Mesendoderm (in vitro differentiated cells): ENCODE measurements at regions not wholly inside any gene's neighbourhood (a gene's known extent, or its start where the extent isn't known, plus 50 kb on each side); places are given as distances from the start of the nearest gene placed in this dataset.

Source experiments
- DNase-seq: peaks from one replicate; pipeline ENCODE4 v3.0.0; 2013
- H2AK5ac ChIP-seq: 2 replicates; pipeline ENCODE4 v1.6.1; 2013; ENCODE audit warnings: low read length, inconsistent platforms
- H2BK120ac ChIP-seq: 2 replicates; pipeline ENCODE4 v1.6.1; 2013; ENCODE audit warnings: low read depth, mild to moderate bottlenecking, low read length, moderate library complexity, mixed read lengths
- H2BK15ac ChIP-seq: replicated peaks from 2 replicates; pipeline ENCODE4 v1.6.1; 2013; ENCODE audit warnings: low read depth, mild to moderate bottlenecking, moderate library complexity
- H2BK5ac ChIP-seq: 2 replicates; pipeline ENCODE4 v1.6.1; 2013; ENCODE audit warnings: low read length, inconsistent platforms
- H3K18ac ChIP-seq: 2 replicates; pipeline ENCODE4 v1.6.1; 2013; ENCODE audit warnings: mild to moderate bottlenecking, low read length, mixed read lengths
- H3K23ac ChIP-seq: one replicate; pipeline ENCODE4 v1.6.1; 2013; ENCODE audit warnings: low read length
- H3K27ac ChIP-seq: 2 replicates; pipeline ENCODE4 v1.5.1; 2013; ENCODE audit warnings: low read depth, mild to moderate bottlenecking, inconsistent platforms, low read length, moderate library complexity
- H3K27me3 ChIP-seq: 2 replicates; pipeline ENCODE4 v1.6.1; 2013; ENCODE audit warnings: low read length, control low read depth, mild to moderate bottlenecking, inconsistent platforms; ENCODE audit not compliant: insufficient read depth, poor library complexity
- H3K36me3 ChIP-seq: 2 replicates; pipeline ENCODE4 v1.6.1; 2013; ENCODE audit warnings: low read length, inconsistent platforms; ENCODE audit not compliant: control insufficient read depth, insufficient read depth
- H3K4ac ChIP-seq: one replicate; pipeline ENCODE4 v1.6.1; 2013; ENCODE audit warnings: low read depth, mild to moderate bottlenecking, low read length, moderate library complexity
- H3K4me1 ChIP-seq: 2 replicates; pipeline ENCODE4 v1.6.1; 2013; ENCODE audit warnings: low read depth, low read length, inconsistent platforms; ENCODE audit not compliant: control insufficient read depth
- H3K4me2 ChIP-seq: 2 replicates; pipeline ENCODE4 v1.6.1; 2013; ENCODE audit warnings: low read length
- H3K4me3 ChIP-seq: 2 replicates; pipeline ENCODE4 v1.5.1; 2013; ENCODE audit warnings: mild to moderate bottlenecking, low read length
- H3K56ac ChIP-seq: one replicate; pipeline ENCODE4 v1.6.1; 2013; ENCODE audit warnings: low read length
- H3K79me1 ChIP-seq: 2 replicates; pipeline ENCODE4 v1.6.1; 2013; ENCODE audit warnings: low read length, inconsistent platforms
- H3K79me2 ChIP-seq: 2 replicates; pipeline ENCODE4 v1.6.1; 2013; ENCODE audit warnings: mild to moderate bottlenecking, low read length; ENCODE audit not compliant: control insufficient read depth, insufficient read depth
- H3K9ac ChIP-seq: 2 replicates; pipeline ENCODE4 v1.6.1; 2013; ENCODE audit warnings: low read length, inconsistent platforms
- H4K5ac ChIP-seq: one replicate; pipeline ENCODE4 v1.6.1; 2013; ENCODE audit warnings: low read length
- H4K8ac ChIP-seq: one replicate; pipeline ENCODE4 v1.6.1; 2013; ENCODE audit warnings: low read depth, mild to moderate bottlenecking, control low read depth, low read length, moderate library complexity
- WGBS: extraction: QIAGEN DNeasy Blood & Tissue Kit; methylation state at CpG from one replicate; pipeline ENCODE4 v1.1.7; 2013; ENCODE audit warnings: low lambda C conversion rate, missing lambda C conversion rate; ENCODE audit not compliant: insufficient coverage; ENCODE audit errors: extremely low coverage; 5-methylcytosine and 5-hydroxymethylcytosine counted together

DNA sequence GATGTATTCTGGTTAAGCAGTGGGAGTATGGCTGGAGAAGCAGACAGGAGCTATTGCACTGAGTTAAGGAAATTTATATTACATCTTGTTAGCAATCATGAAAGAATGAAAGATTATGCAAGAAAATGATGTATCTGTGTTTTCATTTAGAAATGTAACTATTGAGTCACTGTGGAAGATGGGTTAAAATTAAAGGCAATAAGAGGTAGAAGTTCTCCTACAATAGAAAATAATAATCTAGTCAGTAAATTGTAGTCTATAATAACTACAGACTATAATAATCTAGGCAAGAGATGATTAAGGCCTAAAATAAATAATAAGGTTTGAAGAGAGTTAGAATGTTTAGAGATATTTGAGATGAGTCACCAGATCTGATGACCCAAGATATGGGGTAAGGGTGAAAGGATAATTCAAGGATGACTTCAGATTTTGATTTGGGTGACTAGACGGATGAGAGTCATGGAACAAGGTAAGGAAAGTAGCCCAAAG lies 371.9 kb upstream of the KCNH7 start:
- H3K79me2 ChIP-seq, result no peaks in the 10 kb centered on the region

DNA sequence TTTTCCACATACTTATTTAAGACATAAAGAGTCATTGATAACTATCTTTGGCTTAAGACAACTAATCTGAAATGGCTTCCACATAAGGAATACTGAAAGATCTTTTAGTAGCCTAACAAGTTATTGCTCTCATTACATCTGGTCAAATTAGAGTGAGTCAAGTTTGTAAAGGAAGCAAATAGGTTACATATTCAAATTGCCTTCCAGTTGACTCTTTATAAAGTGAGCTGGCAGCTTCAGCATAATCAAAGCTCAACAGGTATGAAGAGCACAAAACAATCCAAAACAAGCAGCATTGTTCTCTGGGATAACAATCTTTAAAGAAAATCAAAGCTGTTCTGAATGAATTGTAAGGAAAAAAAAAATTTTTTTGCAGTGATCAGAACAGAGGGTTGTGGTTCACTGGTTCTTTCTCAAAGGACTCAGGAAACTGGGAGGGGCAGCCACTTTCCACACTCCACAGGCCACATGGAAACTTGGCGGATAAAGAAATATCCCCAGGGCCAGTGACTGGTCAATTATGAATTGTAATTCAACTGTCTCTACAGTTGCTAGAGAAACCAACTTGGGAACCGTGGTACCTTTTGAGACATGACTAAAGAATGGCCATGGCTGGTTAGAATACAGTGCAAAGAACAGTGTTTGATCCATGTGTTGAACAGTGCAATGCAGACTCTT lies 369.3 kb upstream of the KCNH7 start:
- Histone ChIP-seq H2AK5ac (no peak overlapping the region), H3K4me1 (no peaks in the 10 kb centered on the region), H3K4ac (no peak overlapping the region), H3K56ac (no peak overlapping the region), H3K36me3 (no peaks in the 10 kb centered on the region), H4K5ac (no peak overlapping the region), H3K27me3 (no peaks in the 10 kb centered on the region), H2BK5ac (no peak overlapping the region), H2BK15ac (no peak overlapping the region), H3K18ac (no peak overlapping the region), H3K79me1 (no peaks in the 10 kb centered on the region), H2BK120ac (no peak overlapping the region), H4K8ac (no peak overlapping the region), H3K79me2 (no peaks in the 10 kb centered on the region), H3K23ac (no peak overlapping the region), H3K4me2 (no peak overlapping the region), H3K4me3 (no peak overlapping the region), H3K9ac (no peak overlapping the region), H3K27ac (no peak overlapping the region)
- WGBS, result no CpG with 5 or more reads among the region's 2 CpGs
- DNase-seq, result no peak

More for the DNA sequence above, 371.9 kb upstream of the KCNH7 start:
- Histone ChIP-seq H2BK120ac (no peak overlapping the region), H3K36me3 (no peaks in the 10 kb centered on the region), H3K56ac (no peak overlapping the region), H3K4me3 (no peak overlapping the region), H4K8ac (no peak overlapping the region), H3K23ac (no peak overlapping the region), H3K18ac (no peak overlapping the region), H4K5ac (no peak overlapping the region), H3K27ac (no peak overlapping the region), H3K27me3 (no peaks in the 10 kb centered on the region), H2BK15ac (no peak overlapping the region), H3K9ac (no peak overlapping the region), H2BK5ac (no peak overlapping the region), H3K4me2 (no peak overlapping the region), H3K79me1 (no peaks in the 10 kb centered on the region), H3K4ac (no peak overlapping the region), H3K4me1 (no peaks in the 10 kb centered on the region), H2AK5ac (no peak overlapping the region)
- no CpG with 5 or more reads among the region's 1 CpG for WGBS
- DNase-seq, result no peak

DNA sequence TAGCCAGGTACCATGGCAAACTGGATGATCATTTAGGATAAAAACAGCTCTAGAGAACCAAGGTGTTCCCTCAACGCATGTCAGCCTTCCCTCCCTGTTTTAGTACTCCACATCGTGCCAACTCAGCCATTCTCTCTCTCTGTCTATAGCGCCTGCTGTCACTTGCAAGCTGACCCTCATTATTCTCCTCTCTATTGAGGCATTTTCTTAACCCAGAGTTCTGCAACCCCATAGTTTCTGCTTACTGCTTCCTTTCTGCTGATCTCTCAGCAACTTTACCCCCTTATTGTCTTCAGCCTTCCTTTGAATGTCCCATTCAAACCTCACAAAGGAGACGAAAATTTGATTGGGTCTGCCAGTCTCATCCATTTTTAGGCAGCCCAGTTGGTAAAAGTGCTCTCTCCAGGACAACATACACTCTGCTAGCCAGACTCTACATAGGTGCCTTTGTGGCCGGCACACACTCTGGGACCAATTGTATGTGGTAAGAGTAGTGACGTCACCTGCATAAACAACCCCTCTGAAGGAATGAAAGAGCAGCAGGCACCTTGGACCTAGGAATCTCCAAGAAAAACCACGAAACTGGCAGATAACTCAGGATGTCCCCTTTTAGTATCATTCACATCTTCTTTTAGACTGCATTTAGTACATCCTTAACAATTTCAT lies 367.2 kb upstream of the KCNH7 start:
- no peaks in the 10 kb centered on the region for H3K27me3 ChIP-seq
- no peaks in the 10 kb centered on the region for H3K4me1 ChIP-seq
- H3K79me1 ChIP-seq, result no peaks in the 10 kb centered on the region
- H3K36me3 ChIP-seq, result no peaks in the 10 kb centered on the region
- no peaks in the 10 kb centered on the region for H3K79me2 ChIP-seq
- no peak overlapping the region for H2BK5ac ChIP-seq
- H4K8ac ChIP-seq, result no peak overlapping the region
- no peak overlapping the region for H2AK5ac ChIP-seq
- no peak overlapping the region for H2BK120ac ChIP-seq
- H3K23ac ChIP-seq, result no peak overlapping the region
- H3K56ac ChIP-seq, result no peak overlapping the region
- H3K18ac ChIP-seq, result no peak overlapping the region
- no peak for DNase-seq
- no peak overlapping the region for H3K4me3 ChIP-seq
- no peak overlapping the region for H3K27ac ChIP-seq
- H4K5ac ChIP-seq, result no peak overlapping the region
- no CpG with 5 or more reads among the region's 7 CpGs for WGBS
- H2BK15ac ChIP-seq, result no peak overlapping the region
- H3K9ac ChIP-seq, result no peak overlapping the region
- H3K4me2 ChIP-seq, result no peak overlapping the region
- H3K4ac ChIP-seq, result no peak overlapping the region

DNA sequence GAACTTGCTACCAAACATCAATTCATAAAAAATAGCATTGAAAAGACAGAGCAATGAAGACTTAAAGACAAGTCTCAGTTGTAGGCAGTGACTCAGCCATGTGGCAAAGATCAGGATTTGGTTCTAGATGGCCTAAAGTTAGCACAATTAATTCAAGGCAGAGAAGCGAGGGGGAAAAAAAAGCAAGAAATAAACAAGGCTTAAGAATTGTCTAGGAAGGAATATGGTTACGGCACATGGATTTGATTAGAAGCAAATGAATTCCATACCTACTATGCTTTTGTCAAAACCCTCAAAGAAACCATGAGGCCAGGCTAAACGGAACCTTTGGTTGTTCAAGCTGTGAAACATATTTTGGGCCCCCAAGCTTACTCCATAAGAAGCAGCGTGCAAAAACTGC lies 362.2 kb upstream of the KCNH7 start:
- no peak overlapping the region for H2BK120ac ChIP-seq
- H3K36me3 ChIP-seq, result no peaks in the 10 kb centered on the region
- H3K4me1 ChIP-seq, result no peaks in the 10 kb centered on the region
- H3K4me2 ChIP-seq, result no peak overlapping the region
- no CpG with 5 or more reads among the region's 4 CpGs for WGBS
- H2BK15ac ChIP-seq, result no peak overlapping the region
- H3K9ac ChIP-seq, result no peak overlapping the region
- H3K23ac ChIP-seq, result no peak overlapping the region
- no peaks in the 10 kb centered on the region for H3K79me2 ChIP-seq
- no peak for DNase-seq
- no peak overlapping the region for H3K18ac ChIP-seq
- H4K8ac ChIP-seq, result no peak overlapping the region
- H3K27me3 ChIP-seq, result no peaks in the 10 kb centered on the region
- H3K4me3 ChIP-seq, result no peak overlapping the region
- H4K5ac ChIP-seq, result no peak overlapping the region
- H3K79me1 ChIP-seq, result no peaks in the 10 kb centered on the region
- no peak overlapping the region for H2BK5ac ChIP-seq
- H2AK5ac ChIP-seq, result no peak overlapping the region
- no peak overlapping the region for H3K4ac ChIP-seq
- H3K56ac ChIP-seq, result no peak overlapping the region
- no peak overlapping the region for H3K27ac ChIP-seq

DNA sequence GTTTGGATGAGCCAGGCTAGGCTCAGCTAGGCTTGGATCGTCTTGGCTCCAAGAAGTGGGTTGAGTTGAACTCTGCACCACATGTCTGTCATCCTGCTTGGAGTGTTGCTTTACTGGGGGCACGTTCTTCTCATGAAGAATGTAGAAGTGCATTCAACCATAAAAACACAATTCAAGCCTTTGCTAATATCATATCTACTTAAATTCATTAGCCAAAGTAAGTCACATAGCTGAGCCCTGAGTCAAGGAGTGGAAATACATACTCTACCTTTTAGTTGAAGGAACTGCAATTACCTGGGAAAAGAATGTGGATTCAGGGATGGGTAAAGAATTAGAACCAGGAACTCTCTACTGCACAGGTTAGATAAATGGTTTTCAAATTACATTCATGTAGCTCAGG lies 360.4 kb upstream of the KCNH7 start:
- Histone ChIP-seq H2BK15ac (no peak overlapping the region), H2BK5ac (no peak overlapping the region), H3K4ac (no peak overlapping the region), H3K9ac (no peak overlapping the region), H3K27ac (no peak overlapping the region), H3K79me2 (no peaks in the 10 kb centered on the region), H3K18ac (peak overlapping the region; percentile 47), H4K5ac (no peak overlapping the region), H3K36me3 (no peaks in the 10 kb centered on the region), H3K27me3 (no peaks in the 10 kb centered on the region), H3K23ac (no peak overlapping the region), H2AK5ac (no peak overlapping the region), H4K8ac (no peak overlapping the region), H3K4me3 (no peak overlapping the region), H3K4me2 (no peak overlapping the region), H2BK120ac (no peak overlapping the region), H3K56ac (no peak overlapping the region), H3K4me1 (no peaks in the 10 kb centered on the region), H3K79me1 (no peaks in the 10 kb centered on the region)
- no peak for DNase-seq
- WGBS, result no CpG with 5 or more reads among the region's 2 CpGs
